HepG2 (cell line): ENCODE measurements at regions not wholly inside any gene's neighbourhood (a gene's known extent, or its start where the extent isn't known, plus 50 kb on each side); places are given as distances from the start of the nearest gene placed in this dataset.

Source experiments
- ATAC-seq: fragments of 200-7000 bp; cut with Tn5 transposase; 3 replicates; pipeline ENCODE4 v1.9.1; 2020; ENCODE audit warnings: mild to moderate bottlenecking, moderate library complexity
- BruUV-seq: library from RNA; stranded (reverse); fragments of 400-500 nt; replicated peaks from 2 replicates; lab custom pipeline; 2021; lab: Mats Ljungman, UMichigan
- CTCF ChIA-PET: fragments of 300-600 bp; formaldehyde crosslinking; extraction: SDS; loops from one replicate; lab custom pipeline; 2021; ENCODE audit warnings: low total read pairs, inconsistent platforms, low intra/inter-chr PET ratio; lab: Yijun Ruan, JAX
- POLR2A ChIA-PET: fragments of 350-600 bp; sonication (Branson Sonifier 250); formaldehyde crosslinking; loops from one replicate; lab custom pipeline; 2020; ENCODE audit warnings: antibody characterized with exemption, inconsistent platforms; lab: Yijun Ruan, JAX
- DNase-seq: peaks from one replicate; pipeline ENCODE4 v3.0.0-alpha.2; 2015; ENCODE audit warnings: low spot score
- FAIRE-seq: peaks from 3 replicates; lab custom pipeline; 2011; peaks lifted over from hg19 to GRCh38; lab: Jason Lieb, UNC
- H2AFZ ChIP-seq: one replicate; pipeline ENCODE4 v1.6.1; 2011; ENCODE audit warnings: low read length, inconsistent platforms
- H3K27ac ChIP-seq: fragments of 300-600 bp; 3 replicates; pipeline ENCODE4 v1.8.0; 2011; ENCODE audit warnings: mixed run types, mild to moderate bottlenecking, mixed read lengths, low read length, inconsistent platforms; ENCODE audit not compliant: insufficient read depth; ENCODE audit errors: extremely low read length
- H3K27me3 ChIP-seq, 2 experiments: fragments of 200-600 bp in 1 of 2; 2 replicates in 1 of 2; 3 replicates in 1 of 2; pipeline versions ENCODE4 v1.6.0 to v1.8.0; 2011; ENCODE audit warnings: low read length in 2 of 2, mild to moderate bottlenecking in 2 of 2, moderate library complexity in 2 of 2, inconsistent platforms in 1 of 2; ENCODE audit not compliant: insufficient read depth in 2 of 2, control insufficient read depth in 1 of 2
- H3K36me3 ChIP-seq, 2 experiments: fragments of 200-600 bp in 1 of 2; replicated peaks in 1 of 2; 2 replicates in 1 of 2; 3 replicates in 1 of 2; pipeline versions ENCODE4 v1.5.1 to v1.8.0; 2011; ENCODE audit warnings: low read length in 2 of 2, inconsistent platforms in 1 of 2; ENCODE audit not compliant: insufficient read depth in 2 of 2, control insufficient read depth in 1 of 2
- H3K4me1 ChIP-seq: 2 replicates; pipeline ENCODE4 v1.5.1; 2012; ENCODE audit warnings: low read length, inconsistent platforms; ENCODE audit not compliant: insufficient read depth
- H3K4me2 ChIP-seq: 2 replicates; pipeline ENCODE4 v1.6.0; 2011; ENCODE audit warnings: low read depth, low read length, inconsistent platforms
- H3K4me3 ChIP-seq, 3 experiments: fragments of 200-600 bp in 1 of 3; sonication (generic), shearing (Covaris generic) in 1 of 3; replicated peaks in 1 of 3; 2 replicates each; pipeline ENCODE4 v1.5.1; 2011 to 2016; ENCODE audit warnings: low read length in 3 of 3, inconsistent platforms in 2 of 3, low read depth in 2 of 3, mild to moderate bottlenecking in 2 of 3, control low read depth in 1 of 3, mixed read lengths in 1 of 3; ENCODE audit not compliant: insufficient read depth in 1 of 3
- H3K79me2 ChIP-seq: one replicate; pipeline ENCODE4 v1.6.1; 2011; ENCODE audit warnings: low read length, inconsistent platforms; ENCODE audit not compliant: insufficient read depth
- H3K9ac ChIP-seq: 2 replicates; pipeline ENCODE4 v1.6.0; 2011; ENCODE audit warnings: mild to moderate bottlenecking, low read depth, low read length, inconsistent platforms; ENCODE audit not compliant: insufficient read depth
- H3K9me3 ChIP-seq: 2 replicates; pipeline ENCODE4 v1.5.1; 2012; ENCODE audit warnings: mild to moderate bottlenecking, low read length
- H4K20me1 ChIP-seq: 2 replicates; pipeline ENCODE4 v1.6.0; 2011; ENCODE audit warnings: inconsistent platforms, mild to moderate bottlenecking, low read length, moderate library complexity; ENCODE audit not compliant: insufficient read depth
- CHD2 ChIP-seq: IDR thresholded peaks from 2 replicates; pipeline ENCODE4 v1.6.1; 2011; ENCODE audit warnings: low read depth, low read length, improper control_type of control experiment
- HNF4G ChIP-seq, 2 experiments: sonication (generic) in 1 of 2; formaldehyde crosslinking in 1 of 2; IDR thresholded peaks; 2 replicates each; pipeline versions ENCODE4 v1.4.0 to v1.6.1; 2011 to 2020; ENCODE audit warnings: borderline replicate concordance in 2 of 2, low read depth in 2 of 2, mild to moderate bottlenecking in 2 of 2, low read length in 1 of 2, missing genetic modification reagents in 1 of 2, moderate library complexity in 1 of 2
- MXD4 ChIP-seq: IDR thresholded peaks from 2 replicates; pipeline ENCODE4 v1.6.1; 2016; ENCODE audit warnings: mild to moderate bottlenecking, missing biosample characterization, missing genetic modification reagents
- NFKB2 ChIP-seq: sonication (generic); formaldehyde crosslinking; IDR thresholded peaks from 2 replicates; pipeline ENCODE4 v1.4.0; 2020; ENCODE audit warnings: missing genetic modification reagents, borderline replicate concordance
- POLR2AphosphoS2 ChIP-seq: IDR thresholded peaks from 2 replicates; pipeline ENCODE4 v1.6.1; 2011; ENCODE audit warnings: low read depth, low read length, improper control_type of control experiment
- TBP ChIP-seq: sonication (generic); formaldehyde crosslinking; IDR thresholded peaks from 2 replicates; pipeline ENCODE4 v1.5.0; 2020; ENCODE audit warnings: missing genetic modification reagents
- ZNF232 ChIP-seq: sonication (generic); formaldehyde crosslinking; IDR thresholded peaks from 2 replicates; pipeline ENCODE4 v1.4.0; 2020; ENCODE audit warnings: missing genetic modification reagents, borderline replicate concordance
- ZSCAN31 ChIP-seq: sonication (generic); formaldehyde crosslinking; IDR thresholded peaks from 2 replicates; pipeline ENCODE4 v1.5.0; 2020; ENCODE audit warnings: low read depth, mild to moderate bottlenecking, missing genetic modification reagents
- WGBS: methylation state at CpG from one replicate; pipeline ENCODE4 v1.1.6; 2017; ENCODE audit warnings: low lambda C conversion rate; 5-methylcytosine and 5-hydroxymethylcytosine counted together
- in situ Hi-C: cut with HindIII; loops from 2 replicates; pipeline ENCODE4 v1.10.0; 2017; ENCODE audit warnings: low pct_unique_long_range_greater_than_20kb; ENCODE audit not compliant: extremely low pct_ligation_motif_present
- intact Hi-C: fragments of 100-400 bp; cut with micrococcal nuclease; formaldehyde crosslinking; loops from one replicate; pipeline ENCODE4 v1.10.0; 2022; ENCODE audit not compliant: unreplicated experiment
- TF ChIP-seq, protein P1 (sequence below), 2 experiments: fragments of 450-650 bp in 1 of 2; sonication (generic) in 1 of 2; formaldehyde crosslinking; IDR thresholded peaks; 2 replicates each; pipeline versions ENCODE4 v1.5.0 to v1.8.0; 2020 to 2022; ENCODE audit warnings: mild to moderate bottlenecking in 1 of 2, missing genetic modification reagents in 1 of 2
- TF ChIP-seq, protein P2 (sequence below): sonication (generic); formaldehyde crosslinking; IDR thresholded peaks from 2 replicates; pipeline ENCODE4 v1.4.0; 2020; ENCODE audit warnings: missing genetic modification reagents
- TF ChIP-seq, protein P3 (sequence below): sonication (generic); formaldehyde crosslinking; conservative IDR thresholded peaks from 2 replicates; pipeline ENCODE4 v1.8.0; 2022; ENCODE audit warnings: missing genetic modification reagents

DNA sequence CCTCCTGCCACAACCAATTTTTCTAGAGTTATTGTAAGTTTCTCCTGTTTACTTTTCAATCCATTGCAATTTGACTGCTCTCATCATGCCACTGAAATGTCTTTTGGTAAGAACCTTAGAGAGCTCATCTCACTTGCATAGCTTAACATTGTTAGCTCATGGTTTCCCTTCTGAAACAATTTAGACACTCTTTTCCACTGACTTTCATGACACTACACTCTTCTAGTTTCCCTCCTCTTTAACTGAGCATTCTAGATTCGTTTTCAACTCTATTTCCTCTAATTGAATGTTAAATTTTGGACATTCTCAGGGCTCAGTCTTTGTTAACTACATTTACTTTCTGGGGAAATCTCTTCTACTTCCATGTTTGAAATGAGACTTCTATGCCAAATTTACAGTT is 369.1 kb downstream of the JRKL start (continued):
- TF ChIP-seq ZNF232 (CRISPR knock-in tag) (no peak), ZSCAN31 (CRISPR knock-in tag) (no peak)
- TF ChIP-seq, protein P1, sequence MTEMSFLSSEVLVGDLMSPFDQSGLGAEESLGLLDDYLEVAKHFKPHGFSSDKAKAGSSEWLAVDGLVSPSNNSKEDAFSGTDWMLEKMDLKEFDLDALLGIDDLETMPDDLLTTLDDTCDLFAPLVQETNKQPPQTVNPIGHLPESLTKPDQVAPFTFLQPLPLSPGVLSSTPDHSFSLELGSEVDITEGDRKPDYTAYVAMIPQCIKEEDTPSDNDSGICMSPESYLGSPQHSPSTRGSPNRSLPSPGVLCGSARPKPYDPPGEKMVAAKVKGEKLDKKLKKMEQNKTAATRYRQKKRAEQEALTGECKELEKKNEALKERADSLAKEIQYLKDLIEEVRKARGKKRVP (CRISPR knock-in tag; IDR thresholded peaks at IDR 0.05): no peak

DNA sequence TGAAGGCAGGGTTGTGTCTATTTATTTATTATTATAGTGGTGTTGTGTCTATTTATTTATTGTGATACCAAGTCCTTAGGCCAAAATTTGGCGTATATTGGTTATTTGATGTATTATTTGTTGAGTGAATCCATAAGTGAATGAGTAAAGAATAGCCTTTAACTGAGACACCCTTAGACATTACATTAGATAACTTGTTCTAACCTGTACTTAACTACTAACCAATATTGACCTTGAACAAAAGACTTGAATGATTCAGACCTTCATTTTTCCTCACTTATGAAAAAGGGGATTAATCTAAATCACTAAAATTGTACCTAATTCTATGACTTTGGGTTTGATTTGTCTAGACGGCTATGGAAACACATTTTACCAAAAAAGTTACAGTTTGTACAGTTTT is 370.5 kb downstream of the JRKL start:
- no peak for FAIRE-seq
- H4K20me1 ChIP-seq: no peaks in the 10 kb centered on the region
- H3K27ac ChIP-seq: no peak overlapping the region

DNA sequence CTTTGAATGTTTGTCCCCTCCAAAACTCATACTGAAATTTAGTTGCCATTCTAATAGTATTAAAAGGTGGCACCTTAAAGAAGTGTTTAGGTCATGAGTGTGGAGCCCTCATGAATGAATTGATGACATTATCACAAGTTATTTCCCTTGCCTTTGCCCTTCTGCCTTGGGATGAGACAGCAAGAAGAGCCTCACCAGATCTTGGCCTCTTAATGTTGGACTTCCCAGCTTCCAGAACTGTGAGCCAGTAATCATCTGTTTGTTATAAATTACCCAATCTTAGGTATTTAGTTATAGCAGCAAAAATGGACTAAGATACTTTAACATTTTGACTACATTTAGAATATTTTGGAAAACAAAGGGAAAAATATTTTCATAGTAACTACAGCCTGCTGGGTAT is 371.0 kb downstream of the JRKL start:
- no peaks in the 10 kb centered on the region for H3K9me3 ChIP-seq
- H3K9ac ChIP-seq: no peak overlapping the region
- ChIA-PET CTCF (no interaction called here), POLR2A (no interaction called here)
- FAIRE-seq (no peak), ATAC-seq (no peak), DNase-seq (no peak)
- in situ Hi-C loops (no loop called here), intact Hi-C loops (no loop called here)
- no peak overlapping the region for H3K27ac ChIP-seq
- no TSS peak for BruUV-seq
- H3K27me3 ChIP-seq: no peaks in the 10 kb centered on the region
- no peak overlapping the region for H3K4me3 ChIP-seq
- H3K4me1 ChIP-seq: no peaks in the 10 kb centered on the region
- no peaks in the 10 kb centered on the region for H4K20me1 ChIP-seq
- H3K79me2 ChIP-seq: no peaks in the 10 kb centered on the region
- H2AFZ ChIP-seq: no peak overlapping the region
- no peaks in the 10 kb centered on the region for H3K36me3 ChIP-seq
- H3K4me2 ChIP-seq: no peak overlapping the region
- TF ChIP-seq POLR2AphosphoS2: no peak
- TF ChIP-seq CHD2: no peak
- TF ChIP-seq, protein P2, sequence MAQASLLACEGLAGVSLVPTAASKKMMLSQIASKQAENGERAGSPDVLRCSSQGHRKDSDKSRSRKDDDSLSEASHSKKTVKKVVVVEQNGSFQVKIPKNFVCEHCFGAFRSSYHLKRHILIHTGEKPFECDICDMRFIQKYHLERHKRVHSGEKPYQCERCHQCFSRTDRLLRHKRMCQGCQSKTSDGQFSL (CRISPR knock-in tag): no peak
- TF ChIP-seq NFKB2 (CRISPR knock-in tag): no peak
- TF ChIP-seq, protein P3, sequence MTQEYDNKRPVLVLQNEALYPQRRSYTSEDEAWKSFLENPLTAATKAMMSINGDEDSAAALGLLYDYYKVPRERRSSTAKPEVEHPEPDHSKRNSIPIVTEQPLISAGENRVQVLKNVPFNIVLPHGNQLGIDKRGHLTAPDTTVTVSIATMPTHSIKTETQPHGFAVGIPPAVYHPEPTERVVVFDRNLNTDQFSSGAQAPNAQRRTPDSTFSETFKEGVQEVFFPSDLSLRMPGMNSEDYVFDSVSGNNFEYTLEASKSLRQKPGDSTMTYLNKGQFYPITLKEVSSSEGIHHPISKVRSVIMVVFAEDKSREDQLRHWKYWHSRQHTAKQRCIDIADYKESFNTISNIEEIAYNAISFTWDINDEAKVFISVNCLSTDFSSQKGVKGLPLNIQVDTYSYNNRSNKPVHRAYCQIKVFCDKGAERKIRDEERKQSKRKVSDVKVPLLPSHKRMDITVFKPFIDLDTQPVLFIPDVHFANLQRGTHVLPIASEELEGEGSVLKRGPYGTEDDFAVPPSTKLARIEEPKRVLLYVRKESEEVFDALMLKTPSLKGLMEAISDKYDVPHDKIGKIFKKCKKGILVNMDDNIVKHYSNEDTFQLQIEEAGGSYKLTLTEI (CRISPR knock-in tag): no peak

More for the DNA sequence above, 370.5 kb downstream of the JRKL start:
- no peak overlapping the region for H3K9ac ChIP-seq
- ChIA-PET POLR2A (no interaction called here), CTCF (no interaction called here)
- BruUV-seq: no TSS peak
- DNase-seq (no peak), ATAC-seq (no peak)
- H3K4me2 ChIP-seq: no peak overlapping the region
- no peaks in the 10 kb centered on the region for H3K36me3 ChIP-seq
- H2AFZ ChIP-seq: no peak overlapping the region
- H3K4me3 ChIP-seq: no peak overlapping the region
- no peaks in the 10 kb centered on the region for H3K79me2 ChIP-seq
- WGBS: 3% methylated on average over 2 of the region's 2 CpGs
- H3K4me1 ChIP-seq: no peaks in the 10 kb centered on the region
- intact Hi-C loops (no loop called here), in situ Hi-C loops (no loop called here)
- H3K9me3 ChIP-seq: no peaks in the 10 kb centered on the region
- no peak for TF ChIP-seq HNF4G (IDR thresholded peaks at IDR 0.05; ENCODE audit: borderline replicate concordance, low read depth, low read length)
- no peak for TF ChIP-seq HNF4G (CRISPR knock-in tag; IDR thresholded peaks at IDR 0.05; ENCODE audit: borderline replicate concordance, low read depth)
- no peak for TF ChIP-seq MXD4 (CRISPR knock-in tag)
- TF ChIP-seq TBP (CRISPR knock-in tag): no peak
- H3K27me3 ChIP-seq: no peaks in the 10 kb centered on the region
